ENCODE measurements at regions not wholly inside any gene's neighbourhood (a gene's known extent, or its start where the extent isn't known, plus 50 kb on each side); places are given as distances from the start of the nearest gene placed in this dataset.

- Histone ChIP-seq H3K27me3 (no peaks in the 10 kb centered on the region), H3K9me3 (no peaks in the 10 kb centered on the region), H3K36me3 (no peaks in the 10 kb centered on the region), H3K4me1 (no peaks in the 10 kb centered on the region), H3K4me3 (no peak overlapping the region), H3K27ac (no peak overlapping the region)
- no peak for TF ChIP-seq CTCF (IDR thresholded peaks at IDR 0.05)
- DNase-seq (ENCODE audit: low spot score): no peak
Observed at GRCh38 chr9:7402334-7403027, 397.1 kb downstream of the DMAC1 start.

GRCh38 chr9:7401116-7401515 is 398.5 kb downstream of the DMAC1 start:
- Histone ChIP-seq H3K9me3 (no peaks in the 10 kb centered on the region), H3K36me3 (no peaks in the 10 kb centered on the region), H3K27me3 (no peaks in the 10 kb centered on the region), H3K4me3 (no peak overlapping the region), H3K4me1 (no peaks in the 10 kb centered on the region), H3K27ac (no peak overlapping the region)
- DNase-seq (ENCODE audit: low spot score): no peak
- TF ChIP-seq CTCF (IDR thresholded peaks at IDR 0.05): no peak

GRCh38 chr9:7394002-7394774 is 405.4 kb downstream of the DMAC1 start:
- Histone ChIP-seq H3K27ac (no peak overlapping the region), H3K27me3 (no peaks in the 10 kb centered on the region), H3K9me3 (no peaks in the 10 kb centered on the region), H3K4me1 (no peaks in the 10 kb centered on the region), H3K36me3 (no peaks in the 10 kb centered on the region), H3K4me3 (no peak overlapping the region)
- DNase-seq (ENCODE audit: low spot score): no peak
- no peak for TF ChIP-seq CTCF (IDR thresholded peaks at IDR 0.05)

GRCh38 chr9:7392148-7392547 is 407.4 kb downstream of the DMAC1 start:
- no peak overlapping the region for H3K4me3 ChIP-seq
- H3K27ac ChIP-seq: no peak overlapping the region
- no peaks in the 10 kb centered on the region for H3K4me1 ChIP-seq
- no peaks in the 10 kb centered on the region for H3K9me3 ChIP-seq
- no peaks in the 10 kb centered on the region for H3K36me3 ChIP-seq
- no peak for DNase-seq (ENCODE audit: low spot score)
- H3K27me3 ChIP-seq: no peaks in the 10 kb centered on the region
- TF ChIP-seq CTCF (IDR thresholded peaks at IDR 0.05): no peak

- no peak for TF ChIP-seq CTCF (IDR thresholded peaks at IDR 0.05)
- Histone ChIP-seq H3K27me3 (no peaks in the 10 kb centered on the region), H3K36me3 (no peaks in the 10 kb centered on the region), H3K4me1 (no peaks in the 10 kb centered on the region), H3K27ac (no peak overlapping the region), H3K9me3 (no peaks in the 10 kb centered on the region), H3K4me3 (no peak overlapping the region)
- no peak for DNase-seq (ENCODE audit: low spot score)
Observed at GRCh38 chr9:7388755-7389154, 410.8 kb downstream of the DMAC1 start.
